Left hindlimb (tissue), 1 donor: ENCODE measurements at regions not wholly inside any gene's neighbourhood (a gene's known extent, or its start where the extent isn't known, plus 50 kb on each side); places are given as distances from the start of the nearest gene placed in this dataset.

Experiments
- DNase-seq: peaks from one replicate; pipeline ENCODE4 v3.0.0-alpha.2; 2018

GRCh38 chr2:147547440-147547839 is 297.4 kb upstream of the ACVR2A start:
- DNase-seq: no peak

GRCh38 chr2:147546109-147546508 is 298.7 kb upstream of the ACVR2A start:
- DNase-seq: no peak

GRCh38 chr2:147543056-147543455 is 301.8 kb upstream of the ACVR2A start:
- no peak for DNase-seq

- DNase-seq: no peak
These were observed 302.5 kb upstream of the ACVR2A start for GRCh38 chr2:147542351-147542750.

- no peak for DNase-seq
These were observed 303.5 kb upstream of the ACVR2A start for GRCh38 chr2:147541314-147541713.

DNA sequence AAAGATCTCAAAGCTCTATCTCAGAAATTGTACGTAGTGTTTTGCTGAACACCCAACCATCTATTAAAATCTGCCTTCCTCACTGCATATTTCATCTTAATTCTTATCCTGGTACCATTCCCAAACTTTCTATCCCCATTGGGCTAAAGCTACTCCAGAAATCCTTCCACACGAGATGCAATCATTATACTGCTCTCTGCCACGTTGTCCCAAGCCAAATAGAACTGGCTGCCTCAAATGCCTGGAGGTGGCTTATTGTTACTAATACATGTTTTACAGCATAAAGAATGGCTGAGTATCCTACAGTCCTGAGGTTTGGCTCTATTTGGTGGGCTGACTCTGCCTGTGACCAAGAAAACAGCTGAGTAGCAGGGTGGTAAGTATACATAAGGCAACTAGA is 306.0 kb upstream of the ACVR2A start:
- no peak for DNase-seq

- DNase-seq: no peak
These were observed 306.7 kb upstream of the ACVR2A start for GRCh38 chr2:147538088-147538487.

- DNase-seq: no peak
These were observed 313.6 kb upstream of the ACVR2A start for GRCh38 chr2:147531269-147531668.

DNA sequence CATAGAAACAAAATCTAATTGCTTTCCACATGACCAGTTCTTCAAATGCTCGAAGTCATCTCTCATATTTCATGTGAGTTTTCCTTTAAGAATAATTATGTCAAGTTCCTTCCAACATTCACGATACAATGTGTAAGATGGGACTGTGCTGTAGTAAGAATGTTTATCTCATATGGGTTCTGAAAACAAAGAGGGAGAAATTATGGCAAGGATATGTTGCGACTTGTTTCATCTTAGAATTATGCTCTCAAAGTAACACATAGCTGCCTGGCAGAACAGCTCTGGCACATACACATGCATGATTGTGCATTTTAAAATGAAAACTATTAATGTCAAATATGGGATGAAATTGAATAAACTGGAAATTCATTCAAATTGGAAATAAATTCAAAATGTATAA is 314.8 kb upstream of the ACVR2A start:
- no peak for DNase-seq

GRCh38 chr2:147525819-147526489 is 318.9 kb upstream of the ACVR2A start:
- DNase-seq: no peak

GRCh38 chr2:147524912-147525311 is 319.9 kb upstream of the ACVR2A start:
- no peak for DNase-seq

DNA sequence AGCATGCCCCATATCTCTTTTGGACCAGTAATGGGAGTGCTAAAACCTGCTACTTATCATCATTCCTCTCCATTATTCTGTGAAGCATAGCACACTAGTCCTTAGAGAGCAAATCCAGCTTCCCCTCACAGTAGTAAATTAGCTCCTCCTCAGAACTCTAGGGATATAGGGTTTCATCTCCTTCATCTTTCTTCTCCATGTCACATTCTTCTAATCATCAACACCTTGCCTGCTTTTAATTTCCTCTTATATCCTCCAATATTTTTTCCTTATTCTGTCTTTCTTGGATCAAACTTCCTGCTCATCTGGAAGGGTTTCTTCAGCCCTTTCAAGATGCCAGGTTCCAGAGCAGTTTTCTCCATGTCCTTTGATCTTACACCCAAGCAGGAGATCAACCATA is 321.4 kb upstream of the ACVR2A start:
- DNase-seq: no peak

DNA sequence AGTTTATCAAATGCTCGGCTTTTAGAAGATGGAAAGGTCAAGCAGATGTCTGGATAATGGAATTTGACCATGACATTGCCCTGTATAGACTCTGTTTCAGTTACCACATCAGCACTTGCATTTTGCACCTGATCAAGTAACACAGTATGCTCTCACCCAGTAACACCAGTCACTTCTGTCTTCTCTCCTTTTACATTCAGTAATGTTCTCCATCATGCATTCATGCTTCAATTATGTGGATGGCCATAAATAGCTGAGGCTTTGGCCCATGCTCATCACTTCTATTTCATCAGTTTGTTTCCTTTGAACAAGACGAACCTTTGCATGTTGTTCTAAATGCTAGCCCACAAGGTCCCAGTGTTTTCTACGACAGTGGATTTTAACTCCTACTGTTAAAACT is 322.9 kb upstream of the ACVR2A start:
- DNase-seq: no peak

- no peak for DNase-seq
These were observed 324.0 kb upstream of the ACVR2A start for GRCh38 chr2:147520817-147521216.

DNA sequence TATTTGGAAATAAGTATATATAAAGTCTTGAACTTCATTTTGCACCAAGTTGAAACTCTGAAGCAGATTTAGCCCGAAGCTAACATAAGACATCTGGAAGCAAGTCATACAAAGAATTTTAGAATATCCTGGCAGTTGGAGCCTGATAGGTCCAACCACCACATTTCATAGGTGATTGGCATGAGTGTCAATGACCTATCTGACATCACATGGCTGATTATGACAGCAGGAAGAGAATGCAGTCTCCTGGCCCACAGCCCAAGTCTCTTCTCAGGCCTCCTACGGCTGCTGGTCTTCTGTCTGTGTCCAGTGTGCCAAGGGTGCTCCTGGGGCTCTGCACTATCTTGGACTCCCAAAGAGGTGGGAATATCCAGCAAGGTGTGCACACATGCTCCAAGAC is 325.7 kb upstream of the ACVR2A start:
- no peak for DNase-seq

- no peak for DNase-seq
These were observed 329.6 kb upstream of the ACVR2A start for GRCh38 chr2:147515213-147515612.

- DNase-seq: no peak
These were observed 332.6 kb upstream of the ACVR2A start for GRCh38 chr2:147512206-147512605.

- DNase-seq: peak; percentile 68
These were observed 333.3 kb upstream of the ACVR2A start for GRCh38 chr2:147511491-147511948.

- no peak for DNase-seq
These were observed 335.0 kb upstream of the ACVR2A start for GRCh38 chr2:147509821-147510220.

DNA sequence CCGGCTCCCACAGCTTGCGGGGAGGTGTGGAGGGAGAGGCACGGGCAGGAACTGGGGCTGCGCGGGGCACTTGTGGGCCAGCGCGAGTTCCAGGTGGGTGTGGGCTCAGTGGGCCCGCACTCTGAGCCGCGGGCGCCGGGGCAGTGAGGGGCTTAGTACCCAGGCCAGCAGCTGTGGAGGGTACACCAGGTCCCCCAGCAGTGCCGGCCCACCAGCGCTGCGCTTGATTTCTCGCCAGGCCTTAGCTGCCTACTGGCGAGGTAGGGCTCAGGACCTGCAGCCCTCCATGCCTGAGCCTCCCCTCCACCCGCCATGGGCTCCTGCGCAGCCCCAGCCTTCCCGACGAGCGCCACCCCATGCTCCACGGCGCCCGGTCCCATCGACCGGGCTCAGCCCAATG is 337.9 kb upstream of the ACVR2A start:
- no peak for DNase-seq

DNA sequence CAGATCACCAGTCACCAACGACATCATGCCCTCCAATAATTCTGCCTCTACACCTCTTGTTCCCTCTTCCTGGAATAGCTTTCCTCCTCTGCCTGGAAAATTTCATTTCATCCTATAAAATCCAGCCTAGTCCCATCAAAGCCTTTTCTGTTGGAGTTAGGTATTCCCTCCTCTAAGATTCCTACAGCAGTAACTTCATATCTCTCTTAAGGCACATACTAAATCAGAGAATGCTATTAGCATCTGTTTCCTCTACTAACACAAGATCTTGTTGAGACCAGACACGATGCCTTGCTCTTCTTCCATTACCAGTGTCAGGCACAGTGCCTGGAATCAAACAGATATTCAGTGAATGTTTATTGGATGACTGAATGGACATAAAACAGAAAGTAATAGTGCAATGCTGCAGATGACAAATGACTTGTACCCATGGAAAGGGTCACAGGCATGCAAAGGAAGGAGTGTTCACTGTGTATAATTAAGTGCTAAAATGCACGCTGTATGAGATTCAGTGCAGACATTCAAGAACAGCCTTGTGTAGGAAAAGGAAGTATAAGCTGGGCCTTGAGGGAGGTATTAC is 342.0 kb upstream of the ACVR2A start:
- no peak for DNase-seq

DNA sequence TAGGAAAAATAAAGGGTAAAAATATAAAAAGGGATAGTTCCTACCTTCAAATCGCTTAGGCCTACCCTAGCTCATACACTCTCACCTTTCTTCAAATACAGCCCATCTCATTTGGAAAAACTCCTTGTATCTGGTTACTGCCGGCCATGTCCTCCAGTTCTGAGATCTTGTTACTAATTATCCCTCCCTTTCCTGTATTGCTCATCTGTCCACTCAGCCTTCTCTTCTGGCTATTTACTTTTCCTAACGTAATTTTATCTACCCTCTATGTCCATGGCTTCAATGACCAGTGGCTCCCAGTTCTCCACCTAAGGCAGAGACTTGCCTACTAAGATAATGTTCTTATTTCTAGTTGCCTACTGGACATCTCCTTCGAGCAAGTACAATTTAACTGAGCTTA is 342.9 kb upstream of the ACVR2A start:
- no peak for DNase-seq

- no peak for DNase-seq
These were observed 343.9 kb upstream of the ACVR2A start for GRCh38 chr2:147500819-147501395.

- DNase-seq: no peak
These were observed 344.6 kb upstream of the ACVR2A start for GRCh38 chr2:147500229-147500628.

GRCh38 chr2:147499785-147500184 is 345.0 kb upstream of the ACVR2A start:
- DNase-seq: no peak
